AG10803 (cell line): ENCODE measurements at regions not wholly inside any gene's neighbourhood (a gene's known extent, or its start where the extent isn't known, plus 50 kb on each side); places are given as distances from the start of the nearest gene placed in this dataset.

Experiments
- DNase-seq: peaks from one replicate; pipeline ENCODE4 v3.0.0; 2010; ENCODE audit warnings: low read depth
- H3K4me3 ChIP-seq: 2 replicates; pipeline ENCODE4 v1.5.1; 2011; ENCODE audit warnings: mild to moderate bottlenecking, low read length, control low read depth
- CTCF ChIP-seq: conservative IDR thresholded peaks from 2 replicates; pipeline ENCODE4 v1.5.1; 2011; ENCODE audit warnings: mild to moderate bottlenecking, low read length, control low read depth, inconsistent platforms

- no peak overlapping the region for H3K4me3 ChIP-seq
- no peak for DNase-seq
- no peak for TF ChIP-seq CTCF
These were observed 64.2 kb upstream of the OTOS start for GRCh38 chr2:240204431-240205276.

GRCh38 chr2:240205348-240205747, 64.9 kb upstream of the OTOS start:
- no peak for TF ChIP-seq CTCF
- DNase-seq = peak; percentile 25
- no peak overlapping the region for H3K4me3 ChIP-seq

- DNase-seq = no peak
- no peak overlapping the region for H3K4me3 ChIP-seq
- no peak for TF ChIP-seq CTCF
These were observed 65.3 kb upstream of the OTOS start for GRCh38 chr2:240205772-240206171.

DNA sequence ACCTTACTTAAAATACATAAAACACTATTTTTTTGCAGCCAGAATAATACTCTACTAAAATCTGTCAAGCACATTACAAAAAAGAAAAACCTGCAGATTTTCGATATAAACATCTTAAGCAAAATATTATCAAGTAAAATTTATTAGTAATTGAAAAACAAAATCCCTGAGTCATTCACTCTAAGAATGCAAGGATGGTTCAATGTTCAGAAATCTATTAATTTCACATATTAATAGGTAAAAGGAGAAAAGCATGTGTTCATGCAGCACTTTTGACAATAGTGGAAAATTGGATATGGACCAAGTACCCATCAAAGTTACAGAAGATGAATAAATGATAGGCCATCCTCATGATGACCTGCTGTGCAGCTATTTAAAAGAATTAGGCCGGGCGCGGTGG, 66.2 kb upstream of the OTOS start:
- DNase-seq = no peak
- TF ChIP-seq CTCF = no peak
- H3K4me3 ChIP-seq = no peak overlapping the region

DNA sequence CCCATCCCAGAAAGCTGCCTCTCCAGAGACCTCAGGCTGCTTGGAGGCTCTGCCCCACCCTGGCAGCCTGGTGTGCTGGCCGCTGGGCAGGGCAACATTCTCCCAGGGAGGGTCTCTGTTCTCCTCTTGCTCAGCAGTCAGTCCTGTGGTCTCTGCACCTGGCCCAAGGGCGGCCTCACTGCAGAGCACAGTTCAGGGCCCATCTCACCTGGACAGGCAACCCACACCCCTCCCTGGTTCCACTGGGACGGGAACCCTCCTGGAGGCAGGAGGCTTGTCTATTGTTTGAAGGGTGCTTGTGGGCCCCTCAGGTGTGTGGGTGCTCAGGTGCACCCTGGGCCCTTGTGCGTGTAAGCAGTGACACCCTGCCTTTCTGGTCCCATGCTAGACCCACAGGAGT, 67.2 kb upstream of the OTOS start:
- DNase-seq = no peak
- no peak for TF ChIP-seq CTCF
- no peak overlapping the region for H3K4me3 ChIP-seq

DNA sequence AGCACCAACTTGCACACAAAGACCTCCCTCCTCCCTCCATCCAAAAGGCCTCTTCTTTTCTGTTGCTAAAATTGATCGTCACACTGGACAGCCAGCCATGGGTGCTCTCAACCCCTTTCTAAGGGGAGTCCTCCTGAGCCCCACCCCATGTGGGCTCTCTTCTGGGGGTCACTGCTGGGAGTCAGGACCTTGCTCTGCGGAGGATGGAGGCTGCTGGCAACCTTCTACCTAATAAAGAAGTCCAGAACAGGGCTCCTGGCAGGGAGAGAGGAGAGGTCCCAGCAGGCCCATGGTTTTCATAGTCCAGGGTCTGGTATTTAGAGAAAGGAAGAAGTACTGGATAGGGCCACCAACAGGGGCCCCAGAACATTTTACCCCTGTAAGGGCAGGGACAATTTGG, 67.6 kb upstream of the OTOS start:
- DNase-seq = no peak
- no peak for TF ChIP-seq CTCF
- H3K4me3 ChIP-seq = no peak overlapping the region

DNA sequence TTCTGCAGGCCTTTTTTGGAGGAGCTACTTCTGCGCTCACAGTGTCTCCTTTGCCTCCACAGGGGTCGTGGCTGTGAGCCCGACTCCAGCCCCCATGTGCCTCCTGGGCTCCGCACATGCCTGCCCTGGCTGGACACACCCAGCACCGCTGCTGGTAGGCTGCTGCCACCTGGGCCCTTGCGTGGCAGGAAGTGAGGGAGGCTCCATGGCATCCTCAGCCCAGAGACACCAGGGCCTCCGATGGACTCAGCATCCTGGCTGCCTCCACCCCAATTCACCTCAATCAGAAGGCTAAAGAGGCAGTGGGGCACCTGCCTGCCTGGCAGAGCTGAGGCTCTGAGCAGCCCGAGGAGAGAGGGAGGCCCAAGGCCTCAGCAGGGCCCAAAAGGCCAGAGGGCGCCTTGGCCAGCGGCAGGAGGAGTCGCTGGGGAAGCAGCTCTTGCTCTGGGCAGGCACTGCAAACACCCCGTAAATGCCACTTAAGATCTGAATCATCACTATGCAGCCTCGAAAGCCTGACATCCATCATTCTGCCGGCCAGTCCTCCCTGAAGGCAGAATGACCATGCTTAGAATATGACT, 68.3 kb upstream of the OTOS start:
- DNase-seq = no peak
- no peak overlapping the region for H3K4me3 ChIP-seq
- no peak for TF ChIP-seq CTCF
